ENCODE measurements at regions not wholly inside any gene's neighbourhood (a gene's known extent, or its start where the extent isn't known, plus 50 kb on each side); places are given as distances from the start of the nearest gene placed in this dataset.

DNA sequence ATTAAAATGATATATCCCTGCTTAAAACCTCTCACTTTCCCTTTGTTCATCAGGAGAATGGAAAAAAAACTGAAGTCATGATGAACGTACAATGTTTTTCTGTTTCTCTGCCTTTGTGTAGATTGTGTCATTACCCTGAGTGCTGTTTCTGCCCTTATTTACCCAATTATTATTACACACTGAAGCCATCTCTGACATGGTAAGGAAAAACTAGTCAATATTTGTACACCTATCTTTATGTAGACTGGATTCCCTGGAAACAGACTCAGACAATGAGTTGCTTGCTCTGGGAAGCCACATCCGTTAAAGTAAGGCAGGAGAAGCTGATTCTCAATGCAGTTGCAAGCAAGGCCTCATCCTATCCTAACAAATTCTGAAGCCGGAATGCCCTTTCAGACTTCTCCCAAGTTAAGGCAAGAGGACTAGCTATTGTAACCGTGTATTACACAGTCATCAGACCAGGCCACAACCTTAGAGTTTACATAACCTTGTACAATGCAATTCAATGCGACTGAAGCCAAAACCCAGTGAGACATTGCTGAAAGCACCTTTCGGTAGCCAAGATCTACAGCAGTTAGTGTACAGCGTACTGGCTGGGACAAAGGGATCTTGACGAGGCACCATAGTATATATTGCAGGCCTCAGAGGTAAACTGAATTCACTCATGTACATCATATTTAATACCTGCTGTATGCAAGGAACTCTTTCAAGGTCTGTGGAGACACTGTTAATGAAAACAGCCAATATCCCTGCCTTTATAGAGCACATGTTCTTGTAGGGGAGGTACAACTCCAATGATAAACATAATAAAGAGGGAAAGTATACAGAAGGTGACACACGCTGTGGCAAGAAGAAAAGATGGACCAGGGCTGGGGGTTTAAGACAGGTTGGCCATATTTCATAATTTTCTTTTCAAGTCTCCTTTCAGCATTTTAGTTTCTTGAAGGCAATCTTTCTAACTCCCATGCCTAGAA lies 1040.8 kb upstream of the SEMA6D start:
- no peaks in the 10 kb centered on the region for H3K36me3 ChIP-seq
- no peak overlapping the region for H3K4me3 ChIP-seq (ENCODE audit: low read depth, low read length)
- no peaks in the 10 kb centered on the region for H3K9me3 ChIP-seq (ENCODE audit: severe bottlenecking)
- no peaks in the 10 kb centered on the region for H3K27me3 ChIP-seq (ENCODE audit: insufficient read depth, low read depth, severe bottlenecking)
- H3K27ac ChIP-seq = no peak overlapping the region
- TF ChIP-seq, protein P1, sequence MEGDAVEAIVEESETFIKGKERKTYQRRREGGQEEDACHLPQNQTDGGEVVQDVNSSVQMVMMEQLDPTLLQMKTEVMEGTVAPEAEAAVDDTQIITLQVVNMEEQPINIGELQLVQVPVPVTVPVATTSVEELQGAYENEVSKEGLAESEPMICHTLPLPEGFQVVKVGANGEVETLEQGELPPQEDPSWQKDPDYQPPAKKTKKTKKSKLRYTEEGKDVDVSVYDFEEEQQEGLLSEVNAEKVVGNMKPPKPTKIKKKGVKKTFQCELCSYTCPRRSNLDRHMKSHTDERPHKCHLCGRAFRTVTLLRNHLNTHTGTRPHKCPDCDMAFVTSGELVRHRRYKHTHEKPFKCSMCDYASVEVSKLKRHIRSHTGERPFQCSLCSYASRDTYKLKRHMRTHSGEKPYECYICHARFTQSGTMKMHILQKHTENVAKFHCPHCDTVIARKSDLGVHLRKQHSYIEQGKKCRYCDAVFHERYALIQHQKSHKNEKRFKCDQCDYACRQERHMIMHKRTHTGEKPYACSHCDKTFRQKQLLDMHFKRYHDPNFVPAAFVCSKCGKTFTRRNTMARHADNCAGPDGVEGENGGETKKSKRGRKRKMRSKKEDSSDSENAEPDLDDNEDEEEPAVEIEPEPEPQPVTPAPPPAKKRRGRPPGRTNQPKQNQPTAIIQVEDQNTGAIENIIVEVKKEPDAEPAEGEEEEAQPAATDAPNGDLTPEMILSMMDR (IDR thresholded peaks at IDR 0.05; ENCODE audit: low read depth, low read length) = no peak
- no peak for DNase-seq

DNA sequence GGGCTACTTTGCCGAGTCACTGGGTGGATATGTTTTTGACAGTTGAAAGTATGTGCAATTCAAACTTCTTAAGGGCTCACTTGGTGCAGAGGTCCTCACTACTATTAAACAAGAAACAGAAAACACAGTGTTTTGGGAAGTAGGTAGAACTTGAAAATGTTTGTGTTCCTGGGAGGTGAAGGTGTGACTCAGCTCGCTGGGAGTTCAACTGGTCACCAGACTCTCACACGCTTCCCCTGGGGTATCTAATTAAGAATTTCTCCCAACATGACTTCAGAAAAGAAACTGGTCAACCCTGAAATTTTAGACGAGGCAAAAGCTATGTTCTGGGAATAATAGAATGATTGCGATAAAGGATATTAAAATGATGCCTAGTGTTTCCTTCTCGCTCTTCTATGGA lies 1039.8 kb upstream of the SEMA6D start:
- no peaks in the 10 kb centered on the region for H3K27me3 ChIP-seq (ENCODE audit: insufficient read depth, low read depth, severe bottlenecking)
- no peaks in the 10 kb centered on the region for H3K36me3 ChIP-seq
- TF ChIP-seq, protein P1 (IDR thresholded peaks at IDR 0.05; ENCODE audit: low read depth, low read length) = no peak
- no peak overlapping the region for H3K4me3 ChIP-seq (ENCODE audit: low read depth, low read length)
- H3K27ac ChIP-seq = no peak overlapping the region
- no peak for DNase-seq
- no peaks in the 10 kb centered on the region for H3K9me3 ChIP-seq (ENCODE audit: severe bottlenecking)

DNA sequence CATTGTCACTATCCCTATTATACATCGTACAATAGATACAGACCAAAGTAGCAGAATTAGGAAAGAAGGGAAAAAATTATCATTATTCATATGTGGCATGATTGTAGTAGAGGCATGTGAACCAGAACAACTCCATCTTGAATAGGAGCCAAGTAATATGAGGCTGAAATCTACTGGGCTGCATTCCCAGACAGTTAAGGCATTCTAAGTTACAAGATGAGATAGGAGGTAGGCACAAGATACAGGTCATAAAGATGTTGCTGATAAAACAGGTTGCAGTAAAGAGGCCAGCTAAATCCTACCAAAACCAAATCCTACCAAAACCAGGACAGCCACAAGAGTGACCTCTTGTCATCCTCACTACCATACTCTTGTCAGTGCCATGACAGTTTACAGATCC lies 1035.4 kb upstream of the SEMA6D start:
- TF ChIP-seq, protein P1 (IDR thresholded peaks at IDR 0.05; ENCODE audit: low read depth, low read length) = no peak
- Histone ChIP-seq H3K4me3 (ENCODE audit: low read depth, low read length) (no peak overlapping the region), H3K27me3 (ENCODE audit: insufficient read depth, low read depth, severe bottlenecking) (no peaks in the 10 kb centered on the region), H3K9me3 (ENCODE audit: severe bottlenecking) (no peaks in the 10 kb centered on the region), H3K36me3 (no peaks in the 10 kb centered on the region), H3K27ac (no peak overlapping the region)
- no peak for DNase-seq

DNA sequence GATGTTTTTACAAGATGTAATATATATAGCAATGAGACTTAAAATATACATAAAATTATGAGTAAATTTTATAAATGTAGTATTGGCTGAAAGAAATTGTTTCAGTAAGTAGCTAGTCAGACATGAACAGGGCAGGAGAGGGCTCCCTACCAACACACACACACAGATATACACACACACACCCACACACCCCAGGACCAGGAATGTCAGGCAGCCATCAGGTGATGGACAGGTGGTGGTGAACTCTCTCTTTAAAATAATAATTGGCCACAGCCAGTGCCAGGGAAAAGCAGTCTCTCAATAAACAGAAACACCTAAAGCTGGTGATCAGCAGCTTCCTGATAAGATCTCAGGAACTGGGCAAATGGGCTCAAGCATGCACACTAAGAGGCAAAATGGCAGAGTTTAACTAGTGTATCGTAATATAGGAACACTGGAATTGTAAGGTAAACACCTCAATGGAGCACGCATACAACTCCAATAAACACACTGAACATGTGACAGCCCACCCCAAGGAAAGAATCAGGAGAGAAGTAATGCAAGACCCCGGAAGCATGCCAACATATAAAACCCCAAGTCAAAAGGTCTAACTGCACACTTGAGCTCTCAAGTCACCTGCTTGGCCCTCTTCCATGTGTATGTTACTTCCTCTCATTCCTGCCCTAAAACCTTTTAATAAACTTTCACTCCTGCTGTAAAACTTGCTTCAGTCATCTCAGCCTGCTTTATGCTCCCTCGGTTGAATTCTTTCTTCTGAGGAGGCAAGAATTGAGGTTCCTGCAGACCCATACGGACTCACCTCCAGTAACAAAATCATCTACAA lies 1034.1 kb upstream of the SEMA6D start:
- DNase-seq = no peak
- Histone ChIP-seq H3K36me3 (no peaks in the 10 kb centered on the region), H3K27me3 (ENCODE audit: insufficient read depth, low read depth, severe bottlenecking) (no peaks in the 10 kb centered on the region), H3K4me3 (ENCODE audit: low read depth, low read length) (no peak overlapping the region), H3K27ac (no peak overlapping the region), H3K9me3 (ENCODE audit: severe bottlenecking) (no peaks in the 10 kb centered on the region)
- TF ChIP-seq, protein P1 (IDR thresholded peaks at IDR 0.05; ENCODE audit: low read depth, low read length) = no peak

DNA sequence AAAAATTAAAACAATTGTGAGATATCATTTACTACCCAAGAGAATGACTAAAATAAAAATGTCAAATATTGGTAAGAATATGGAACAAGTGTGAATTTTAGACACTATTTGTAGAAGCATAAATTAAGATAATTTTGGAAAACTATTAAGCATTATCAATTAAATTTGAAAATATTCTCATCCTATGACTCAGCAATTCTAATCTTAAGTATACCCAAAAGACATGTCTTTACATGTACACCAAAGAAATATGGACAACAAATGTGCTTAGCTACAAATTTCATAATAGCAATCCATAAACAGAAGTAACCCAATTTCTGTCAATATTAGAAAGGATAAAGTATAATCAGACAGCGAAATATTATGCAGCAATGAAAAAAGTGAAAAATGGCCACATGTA lies 1032.2 kb upstream of the SEMA6D start:
- DNase-seq = no peak

More for the DNA sequence above, 1032.2 kb upstream of the SEMA6D start:
- no peaks in the 10 kb centered on the region for H3K27me3 ChIP-seq (ENCODE audit: insufficient read depth, low read depth, severe bottlenecking)
- no peak overlapping the region for H3K27ac ChIP-seq
- TF ChIP-seq, protein P1 (IDR thresholded peaks at IDR 0.05; ENCODE audit: low read depth, low read length) = no peak
- H3K4me3 ChIP-seq (ENCODE audit: low read depth, low read length) = no peak overlapping the region
- H3K36me3 ChIP-seq = no peaks in the 10 kb centered on the region
- H3K9me3 ChIP-seq (ENCODE audit: severe bottlenecking) = no peaks in the 10 kb centered on the region

Data from WERI-Rb-1 (cell line).